Trophoblast cell (in vitro differentiated cells and primary cell): ENCODE measurements at regions not wholly inside any gene's neighbourhood (a gene's known extent, or its start where the extent isn't known, plus 50 kb on each side); places are given as distances from the start of the nearest gene placed in this dataset.

Source experiments
- DNase-seq, 2 donors: peaks; one replicate each; pipeline ENCODE4 v3.0.0-alpha.2; 2016
- H2AFZ ChIP-seq: 2 replicates; pipeline ENCODE4 v1.6.1; 2013; ENCODE audit warnings: low read length, moderate library complexity, mild to moderate bottlenecking; ENCODE audit not compliant: insufficient read depth, poor library complexity
- H2AK5ac ChIP-seq: 2 replicates; pipeline ENCODE4 v1.6.1; 2013; ENCODE audit warnings: mild to moderate bottlenecking, low read length
- H2BK120ac ChIP-seq: 2 replicates; pipeline ENCODE4 v1.6.1; 2013; ENCODE audit warnings: low read length, mild to moderate bottlenecking, moderate library complexity; ENCODE audit not compliant: insufficient read depth, poor library complexity
- H2BK12ac ChIP-seq: 2 replicates; pipeline ENCODE4 v1.6.1; 2013; ENCODE audit warnings: mild to moderate bottlenecking, low read length, moderate library complexity
- H2BK5ac ChIP-seq: 2 replicates; pipeline ENCODE4 v1.6.1; 2013; ENCODE audit warnings: low read length, low read depth, moderate library complexity, mild to moderate bottlenecking; ENCODE audit not compliant: poor library complexity
- H3K14ac ChIP-seq: 2 replicates; pipeline ENCODE4 v1.6.1; 2013; ENCODE audit warnings: mild to moderate bottlenecking, low read length
- H3K18ac ChIP-seq: 2 replicates; pipeline ENCODE4 v1.6.1; 2013; ENCODE audit warnings: mild to moderate bottlenecking, low read length
- H3K23ac ChIP-seq: 2 replicates; pipeline ENCODE4 v1.6.1; 2013; ENCODE audit warnings: low read length
- H3K27ac ChIP-seq: 2 replicates; pipeline ENCODE4 v1.5.1; 2013; ENCODE audit warnings: low read depth, mild to moderate bottlenecking, inconsistent platforms, low read length, moderate library complexity
- H3K27me3 ChIP-seq: 2 replicates; pipeline ENCODE4 v1.6.1; 2013; ENCODE audit warnings: inconsistent platforms, mild to moderate bottlenecking, low read length, moderate library complexity; ENCODE audit not compliant: insufficient read depth
- H3K36me3 ChIP-seq, 2 experiments: 1 replicate in 1 of 2; 2 replicates in 1 of 2; pipeline ENCODE4 v1.6.1; 2013; ENCODE audit warnings: low read length in 2 of 2, mild to moderate bottlenecking in 2 of 2, moderate library complexity in 1 of 2; ENCODE audit not compliant: insufficient read depth in 2 of 2, control insufficient read depth in 1 of 2
- H3K4ac ChIP-seq: 2 replicates; pipeline ENCODE4 v1.6.1; 2013; ENCODE audit warnings: low read depth, mild to moderate bottlenecking, low read length, moderate library complexity
- H3K4me1 ChIP-seq, 2 experiments: 1 replicate in 1 of 2; 2 replicates in 1 of 2; pipeline ENCODE4 v1.6.1; 2013; ENCODE audit warnings: low read length in 2 of 2, mild to moderate bottlenecking in 2 of 2, moderate library complexity in 1 of 2; ENCODE audit not compliant: insufficient read depth in 2 of 2, control insufficient read depth in 1 of 2
- H3K4me2 ChIP-seq: 2 replicates; pipeline ENCODE4 v1.6.1; 2013; ENCODE audit warnings: inconsistent platforms, mild to moderate bottlenecking, low read length, moderate library complexity
- H3K4me3 ChIP-seq: 2 replicates; pipeline ENCODE4 v1.5.1; 2013; ENCODE audit warnings: mild to moderate bottlenecking, low read depth, low read length, inconsistent platforms
- H3K79me1 ChIP-seq: one replicate; pipeline ENCODE4 v1.6.1; 2013; ENCODE audit warnings: low read length
- H3K79me2 ChIP-seq: 2 replicates; pipeline ENCODE4 v1.6.1; 2013; ENCODE audit warnings: low read length, mild to moderate bottlenecking; ENCODE audit not compliant: control insufficient read depth, insufficient read depth, poor library complexity
- H3K9ac ChIP-seq: 2 replicates; pipeline ENCODE4 v1.6.1; 2013; ENCODE audit warnings: mild to moderate bottlenecking, low read length
- H3K9me3 ChIP-seq: 2 replicates; pipeline ENCODE4 v1.6.1; 2013; ENCODE audit warnings: low read depth, mild to moderate bottlenecking, control low read depth, inconsistent platforms, low read length; ENCODE audit not compliant: insufficient read depth
- H4K12ac ChIP-seq: 2 replicates; pipeline ENCODE4 v1.6.1; 2013; ENCODE audit warnings: low read depth, mild to moderate bottlenecking, low read length, moderate library complexity
- H4K8ac ChIP-seq: 2 replicates; pipeline ENCODE4 v1.6.1; 2013; ENCODE audit warnings: low read depth, mild to moderate bottlenecking, low read length, moderate library complexity
- H4K91ac ChIP-seq: one replicate; pipeline ENCODE4 v1.6.1; 2013; ENCODE audit warnings: low read depth, mild to moderate bottlenecking, low read length, moderate library complexity
- WGBS: extraction: QIAGEN DNeasy Blood & Tissue Kit; methylation state at CpG from one replicate; pipeline ENCODE4 v1.1.7; 2013; ENCODE audit warnings: missing lambda C conversion rate; ENCODE audit not compliant: insufficient read length, insufficient coverage; ENCODE audit errors: extremely low coverage; 5-methylcytosine and 5-hydroxymethylcytosine counted together

- no peak overlapping the region for H3K4ac ChIP-seq
- no peak for DNase-seq
- no peak overlapping the region for H2BK12ac ChIP-seq
- no peak overlapping the region for H4K12ac ChIP-seq
- H3K18ac ChIP-seq, result no peak overlapping the region
- no peak overlapping the region for H3K9ac ChIP-seq
- no peaks in the 10 kb centered on the region for H3K79me2 ChIP-seq
- no peaks in the 10 kb centered on the region for H3K36me3 ChIP-seq
- peaks cover 0 to 2% of the 10 kb centered on the region in 2 experiments for H3K4me1 ChIP-seq
- H4K91ac ChIP-seq, result no peak overlapping the region
- no peak overlapping the region for H2AK5ac ChIP-seq
- no peak overlapping the region for H3K14ac ChIP-seq
- no peak overlapping the region for H2AFZ ChIP-seq
- H3K4me3 ChIP-seq, result no peak overlapping the region
- peak overlapping the region; percentile 85 for H3K27ac ChIP-seq
- no peak overlapping the region for H4K8ac ChIP-seq
- no peak overlapping the region for H2BK5ac ChIP-seq
- no peak overlapping the region for H3K23ac ChIP-seq
- peak overlapping the region; percentile 36 for H3K4me2 ChIP-seq
- H3K79me1 ChIP-seq, result no peaks in the 10 kb centered on the region
- H2BK120ac ChIP-seq, result no peak overlapping the region
- no peaks in the 10 kb centered on the region for H3K27me3 ChIP-seq
- no peaks in the 10 kb centered on the region for H3K9me3 ChIP-seq
Observed at GRCh38 chr7:117929237-117929636, 56.0 kb upstream of the CTTNBP2 start.

DNA sequence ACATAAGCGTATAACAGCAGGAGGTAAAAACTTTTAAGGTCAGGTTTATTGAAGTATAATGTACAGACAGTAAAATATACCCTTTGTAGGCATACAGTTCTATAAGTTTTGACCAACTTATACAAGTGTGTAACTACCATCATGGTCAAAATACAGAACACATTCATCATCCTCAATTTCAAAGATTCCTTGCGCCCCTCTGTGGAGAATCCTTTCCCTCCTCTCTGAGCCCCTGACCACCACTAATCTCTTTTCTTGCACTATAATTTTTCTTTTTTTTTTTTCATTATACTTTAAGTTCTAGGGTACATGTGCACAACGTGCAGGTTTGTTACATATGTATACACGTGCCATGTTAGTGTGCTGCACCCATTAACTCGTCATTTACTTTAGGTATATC, 58.1 kb upstream of the CTTNBP2 start:
- no CpG with 5 or more reads among the region's 5 CpGs for WGBS

GRCh38 chr7:117937049-117937752, 64.0 kb upstream of the CTTNBP2 start:
- Histone ChIP-seq H3K27ac (no peak overlapping the region), H2BK5ac (no peak overlapping the region), H4K8ac (no peak overlapping the region), H3K4ac (no peak overlapping the region), H2AFZ (no peak overlapping the region), H3K36me3 (no peaks in the 10 kb centered on the region), H3K23ac (no peak overlapping the region), H3K4me2 (no peak overlapping the region), H3K27me3 (no peaks in the 10 kb centered on the region), H4K12ac (no peak overlapping the region), H3K9me3 (no peaks in the 10 kb centered on the region), H3K9ac (no peak overlapping the region), H2BK120ac (no peak overlapping the region), H3K4me3 (no peak overlapping the region), H2AK5ac (no peak overlapping the region), H3K18ac (no peak overlapping the region), H4K91ac (no peak overlapping the region), H3K14ac (no peak overlapping the region), H3K4me1 (no peaks in the 10 kb centered on the region), H2BK12ac (no peak overlapping the region), H3K79me1 (no peaks in the 10 kb centered on the region), H3K79me2 (no peaks in the 10 kb centered on the region)
- WGBS, result no CpG with 5 or more reads among the region's 7 CpGs
- no peak for DNase-seq

More for the DNA sequence above, 58.1 kb upstream of the CTTNBP2 start:
- Histone ChIP-seq H2AK5ac (no peak overlapping the region), H4K91ac (no peak overlapping the region), H2BK12ac (no peak overlapping the region), H4K8ac (no peak overlapping the region), H3K18ac (no peak overlapping the region), H3K4me1 (peaks cover 0 to 2% of the 10 kb centered on the region in 2 experiments), H3K4me2 (no peak overlapping the region), H3K4ac (no peak overlapping the region), H3K9ac (no peak overlapping the region), H3K79me1 (no peaks in the 10 kb centered on the region), H2AFZ (no peak overlapping the region), H2BK5ac (no peak overlapping the region), H3K27me3 (no peaks in the 10 kb centered on the region), H3K14ac (no peak overlapping the region), H2BK120ac (no peak overlapping the region), H3K23ac (no peak overlapping the region), H3K27ac (no peak overlapping the region), H3K9me3 (no peaks in the 10 kb centered on the region), H4K12ac (no peak overlapping the region), H3K79me2 (no peaks in the 10 kb centered on the region), H3K36me3 (no peaks in the 10 kb centered on the region), H3K4me3 (no peak overlapping the region)
- DNase-seq, result no peak

DNA sequence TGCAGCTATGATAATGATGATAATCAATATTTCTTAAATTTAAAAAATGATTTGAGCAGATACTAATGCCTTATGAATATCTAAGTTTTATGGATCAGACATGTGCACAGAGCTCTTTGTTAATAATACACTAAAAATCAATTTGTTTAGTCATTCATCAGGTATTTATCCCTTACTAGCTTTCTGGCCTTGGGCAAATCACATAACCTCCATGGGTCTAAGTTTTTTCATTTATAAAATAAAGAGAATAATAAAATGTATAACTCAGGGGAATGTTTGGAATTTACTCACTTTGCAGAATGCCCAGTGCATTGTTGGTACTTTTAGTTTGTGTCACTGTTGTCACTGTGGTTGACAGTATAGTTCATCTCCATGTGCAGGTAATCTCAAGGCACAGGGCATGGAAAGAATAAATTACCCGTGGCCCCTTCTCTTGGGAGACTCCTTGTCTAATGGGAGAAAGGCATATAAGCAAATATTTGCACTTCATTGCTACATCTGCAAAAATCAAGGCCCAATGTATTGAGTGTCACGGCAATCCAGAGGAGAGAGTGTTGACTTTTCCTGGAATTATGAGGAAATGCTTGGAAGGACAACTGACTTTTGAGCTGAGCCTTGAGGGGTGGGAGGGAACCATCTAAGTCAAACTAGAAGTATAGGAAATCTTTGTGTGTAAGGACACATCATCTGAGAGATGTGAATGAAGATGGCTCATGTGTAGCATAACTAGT, 64.7 kb upstream of the CTTNBP2 start:
- Histone ChIP-seq H3K79me2 (no peaks in the 10 kb centered on the region), H3K14ac (no peak overlapping the region), H3K36me3 (no peaks in the 10 kb centered on the region), H3K27me3 (no peaks in the 10 kb centered on the region), H3K23ac (no peak overlapping the region), H4K8ac (no peak overlapping the region), H4K12ac (no peak overlapping the region), H3K4me1 (no peaks in the 10 kb centered on the region), H3K27ac (no peak overlapping the region), H3K4me2 (no peak overlapping the region), H3K9ac (no peak overlapping the region), H2BK120ac (no peak overlapping the region), H3K4me3 (no peak overlapping the region), H3K18ac (no peak overlapping the region), H2AFZ (no peak overlapping the region), H2BK12ac (no peak overlapping the region), H2BK5ac (no peak overlapping the region), H3K4ac (no peak overlapping the region), H3K79me1 (no peaks in the 10 kb centered on the region), H4K91ac (no peak overlapping the region), H3K9me3 (no peaks in the 10 kb centered on the region), H2AK5ac (no peak overlapping the region)
- no peak for DNase-seq
- no CpG with 5 or more reads among the region's 2 CpGs for WGBS
